Liver (tissue), 8 donors: ENCODE measurements at regions not wholly inside any gene's neighbourhood (a gene's known extent, or its start where the extent isn't known, plus 50 kb on each side); places are given as distances from the start of the nearest gene placed in this dataset.

ENCODE experiments used
- DNase-seq: peaks from one replicate; pipeline ENCODE4 v3.0.0-alpha.2; 2017; ENCODE audit warnings: low spot score
- H3K27ac ChIP-seq, 2 donors: one replicate each; pipeline ENCODE4 v1.7.0; 2013; ENCODE audit warnings: inconsistent platforms in 2 of 2, low read length in 2 of 2, control low read depth in 1 of 2, low read depth in 1 of 2, mild to moderate bottlenecking in 1 of 2
- H3K27me3 ChIP-seq, 4 donors: one replicate each; pipeline versions ENCODE4 v1.6.1 to v1.7.0; 2013; ENCODE audit warnings: low read length in 3 of 4, inconsistent platforms in 1 of 4, mild to moderate bottlenecking in 1 of 4, moderate library complexity in 1 of 4; ENCODE audit not compliant: control insufficient read depth in 4 of 4, insufficient read depth in 4 of 4
- H3K36me3 ChIP-seq, 4 donors: one replicate each; pipeline versions ENCODE4 v1.6.1 to v1.7.0; 2013; ENCODE audit warnings: low read length in 3 of 4, mild to moderate bottlenecking in 3 of 4, low read depth in 1 of 4, moderate library complexity in 1 of 4; ENCODE audit not compliant: control insufficient read depth in 4 of 4, insufficient read depth in 3 of 4
- H3K4me1 ChIP-seq, 4 donors: one replicate each; pipeline versions ENCODE4 v1.6.1 to v1.7.0; 2013; ENCODE audit warnings: low read length in 3 of 4, mild to moderate bottlenecking in 3 of 4, moderate library complexity in 1 of 4; ENCODE audit not compliant: control insufficient read depth in 4 of 4, insufficient read depth in 4 of 4
- H3K4me3 ChIP-seq, 3 donors: one replicate each; pipeline versions ENCODE4 v1.6.1 to v1.7.0; 2013; ENCODE audit warnings: low read length in 3 of 3, control low read depth in 1 of 3, low read depth in 1 of 3, mild to moderate bottlenecking in 1 of 3
- H3K9ac ChIP-seq, 2 donors: one replicate each; pipeline ENCODE4 v1.7.0; 2013; ENCODE audit warnings: low read length in 2 of 2, mild to moderate bottlenecking in 2 of 2, moderate library complexity in 2 of 2, control low read depth in 1 of 2, low read depth in 1 of 2
- H3K9me3 ChIP-seq, 4 donors: one replicate each; pipeline versions ENCODE4 v1.6.1 to v1.7.0; 2013; ENCODE audit warnings: low read length in 3 of 4; ENCODE audit not compliant: control insufficient read depth in 4 of 4
- ATF3 ChIP-seq: IDR thresholded peaks from 2 replicates; pipeline ENCODE4 v1.6.1; 2016; ENCODE audit warnings: antibody characterized with exemption
- CTCF ChIP-seq: fragments of 150-350 bp; IDR thresholded peaks from 2 replicates; pipeline ENCODE4 v1.5.1; 2017; ENCODE audit warnings: improper control_type of control experiment, low read depth, low read length; ENCODE audit not compliant: missing input control
- EGR1 ChIP-seq, 2 donors: IDR thresholded peaks; 2 replicates each; pipeline ENCODE4 v1.6.1; 2016 to 2018; ENCODE audit warnings: antibody characterized with exemption in 2 of 2, low read depth in 2 of 2
- FOXA1 ChIP-seq: IDR thresholded peaks from 2 replicates; pipeline ENCODE4 v1.6.1; 2016; ENCODE audit warnings: antibody characterized with exemption
- FOXA2 ChIP-seq: IDR thresholded peaks from 2 replicates; pipeline ENCODE4 v1.6.1; 2016; ENCODE audit warnings: antibody characterized with exemption
- GABPA ChIP-seq, 2 donors: IDR thresholded peaks in 1 of 2; conservative IDR thresholded peaks in 1 of 2; 2 replicates each; pipeline ENCODE4 v1.6.1; 2016; ENCODE audit warnings: antibody characterized with exemption in 2 of 2, mild to moderate bottlenecking in 1 of 2, moderate library complexity in 1 of 2
- HNF4A ChIP-seq, 2 donors: conservative IDR thresholded peaks; 2 replicates each; pipeline ENCODE4 v1.6.1; 2016; ENCODE audit warnings: antibody characterized with exemption in 2 of 2, mild to moderate bottlenecking in 2 of 2
- JUND ChIP-seq, 2 donors: IDR thresholded peaks; 2 replicates each; pipeline ENCODE4 v1.6.1; 2016; ENCODE audit warnings: antibody characterized with exemption in 2 of 2
- MAX ChIP-seq: IDR thresholded peaks from 2 replicates; pipeline ENCODE4 v1.6.1; 2016; ENCODE audit warnings: antibody characterized with exemption
- NR2F2 ChIP-seq: IDR thresholded peaks from 2 replicates; pipeline ENCODE4 v1.6.1; 2016; ENCODE audit warnings: antibody characterized with exemption
- RAD21 ChIP-seq, 2 donors: IDR thresholded peaks; 2 replicates each; pipeline ENCODE4 v1.6.1; 2016; ENCODE audit warnings: antibody characterized with exemption in 2 of 2, mild to moderate bottlenecking in 2 of 2
- REST ChIP-seq: IDR thresholded peaks from 2 replicates; pipeline ENCODE4 v1.6.1; 2016; ENCODE audit warnings: antibody characterized with exemption, mild to moderate bottlenecking
- SP1 ChIP-seq: IDR thresholded peaks from 2 replicates; pipeline ENCODE4 v1.6.1; 2018; ENCODE audit warnings: antibody characterized with exemption, mild to moderate bottlenecking
- TAF1 ChIP-seq: conservative IDR thresholded peaks from 2 replicates; pipeline ENCODE4 v1.6.1; 2016; ENCODE audit warnings: antibody characterized with exemption, mild to moderate bottlenecking
- ZBTB33 ChIP-seq: IDR thresholded peaks from 2 replicates; pipeline ENCODE4 v1.6.1; 2016; ENCODE audit warnings: antibody characterized with exemption
- WGBS: extraction: QIAGEN DNeasy Blood & Tissue Kit; methylation state at CpG from one replicate; pipeline ENCODE4 v1.1.7; 2013; 5-methylcytosine and 5-hydroxymethylcytosine counted together
- donor health status: healthy.
- donor health status: healthy.
- donor health status: healthy.
- donor health status: healthy.
- donor health status: healthy.

GRCh38 chr21:34220556-34221195 lies 143.1 kb upstream of the KCNE2 start:
- Histone ChIP-seq H3K9ac (no peak overlapping the region), H3K27ac (no peak overlapping the region), H3K4me1 (peaks cover 0 to 6% (median 0%) of the 10 kb centered on the region in 4 donors), H3K36me3 (no peaks in the 10 kb centered on the region), H3K9me3 (no peaks in the 10 kb centered on the region), H3K27me3 (no peaks in the 10 kb centered on the region), H3K4me3 (no peak overlapping the region)
- TF ChIP-seq RAD21 (IDR thresholded peaks at IDR 0.05) = no peak
- TF ChIP-seq NR2F2 = no peak
- no peak for TF ChIP-seq JUND (IDR thresholded peaks at IDR 0.05)
- TF ChIP-seq FOXA1 = no peak
- no peak for TF ChIP-seq ATF3
- no peak for TF ChIP-seq CTCF
- TF ChIP-seq SP1 = no peak
- TF ChIP-seq HNF4A (conservative IDR thresholded peaks at IDR 0.05) = no peak
- TF ChIP-seq FOXA2 = no peak
- no peak for TF ChIP-seq GABPA (IDR thresholded peaks at IDR 0.05 in 1 of 2, conservative IDR thresholded peaks at IDR 0.05 in 1 of 2)
- TF ChIP-seq EGR1 (IDR thresholded peaks at IDR 0.05; ENCODE audit: low read depth in 2 of 2) = no peak
- TF ChIP-seq TAF1 = no peak
- TF ChIP-seq REST = no peak
- TF ChIP-seq ZBTB33 = no peak
- no peak for TF ChIP-seq MAX
- 98% methylated on average over 1 of the region's 1 CpG for WGBS
- no peak for DNase-seq
